K562 (cell line): ENCODE measurements at regions not wholly inside any gene's neighbourhood (a gene's known extent, or its start where the extent isn't known, plus 50 kb on each side); places are given as distances from the start of the nearest gene placed in this dataset.
"Not testable (repeated sequence)": the region's sequence is repeated elsewhere in the genome, so short reads cannot be mapped to it uniquely, and the experiment has no call there.

ENCODE experiments used
- HDAC6 ChIP-seq: IDR thresholded peaks from 2 replicates; pipeline ENCODE4 v1.6.1; 2012; ENCODE audit warnings: low read depth, mild to moderate bottlenecking, control low read depth, inconsistent platforms, low read length, moderate library complexity
- TBP ChIP-seq: optimal IDR thresholded peaks from 2 replicates; pipeline ENCODE3; 2011; ENCODE audit warnings: low read depth, low read length, improper control_type of control experiment
- TF ChIP-seq, protein P1 (sequence below): fragments of 450-650 bp; IDR thresholded peaks from 2 replicates; pipeline ENCODE4 v1.6.1; 2016; ENCODE audit warnings: borderline replicate concordance

DNA sequence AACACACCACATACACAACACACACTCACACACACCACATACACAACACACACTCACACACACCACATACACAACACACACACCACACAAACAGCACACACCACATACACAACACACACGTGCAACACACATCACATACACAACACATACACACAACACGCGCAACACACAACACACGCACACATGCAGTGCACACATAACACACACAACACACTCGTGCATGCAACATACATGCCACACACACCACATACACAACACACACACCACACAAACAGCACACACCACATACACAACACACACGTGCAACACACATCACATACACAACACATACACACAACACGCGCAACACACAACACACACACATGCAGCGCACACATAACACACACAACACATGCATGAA lies 192.8 kb downstream of the C16orf95 start:
- TF ChIP-seq HDAC6, TBP: not testable (repeated sequence)
- TF ChIP-seq, protein P1, sequence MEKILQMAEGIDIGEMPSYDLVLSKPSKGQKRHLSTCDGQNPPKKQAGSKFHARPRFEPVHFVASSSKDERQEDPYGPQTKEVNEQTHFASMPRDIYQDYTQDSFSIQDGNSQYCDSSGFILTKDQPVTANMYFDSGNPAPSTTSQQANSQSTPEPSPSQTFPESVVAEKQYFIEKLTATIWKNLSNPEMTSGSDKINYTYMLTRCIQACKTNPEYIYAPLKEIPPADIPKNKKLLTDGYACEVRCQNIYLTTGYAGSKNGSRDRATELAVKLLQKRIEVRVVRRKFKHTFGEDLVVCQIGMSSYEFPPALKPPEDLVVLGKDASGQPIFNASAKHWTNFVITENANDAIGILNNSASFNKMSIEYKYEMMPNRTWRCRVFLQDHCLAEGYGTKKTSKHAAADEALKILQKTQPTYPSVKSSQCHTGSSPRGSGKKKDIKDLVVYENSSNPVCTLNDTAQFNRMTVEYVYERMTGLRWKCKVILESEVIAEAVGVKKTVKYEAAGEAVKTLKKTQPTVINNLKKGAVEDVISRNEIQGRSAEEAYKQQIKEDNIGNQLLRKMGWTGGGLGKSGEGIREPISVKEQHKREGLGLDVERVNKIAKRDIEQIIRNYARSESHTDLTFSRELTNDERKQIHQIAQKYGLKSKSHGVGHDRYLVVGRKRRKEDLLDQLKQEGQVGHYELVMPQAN, result not testable (repeated sequence)
